H1 (cell line): ENCODE measurements at regions not wholly inside any gene's neighbourhood (a gene's known extent, or its start where the extent isn't known, plus 50 kb on each side); places are given as distances from the start of the nearest gene placed in this dataset.

Source experiments
- CHD1 ChIP-seq: IDR thresholded peaks from 2 replicates; pipeline ENCODE4 v1.6.1; 2012; ENCODE audit warnings: low read depth, low read length, improper control_type of control experiment
- EZH2 ChIP-seq: fragments of 200-600 bp; sonication (generic); IDR thresholded peaks from 2 replicates; pipeline ENCODE4 v1.7.1; 2012; ENCODE audit warnings: low read depth, mild to moderate bottlenecking, moderate library complexity, low read length, inconsistent platforms; ENCODE audit not compliant: severe bottlenecking
- NRF1 ChIP-seq: IDR thresholded peaks from 2 replicates; pipeline ENCODE4 v1.6.1; 2011; ENCODE audit warnings: mild to moderate bottlenecking, low read depth, low read length, improper control_type of control experiment
- POLR2A ChIP-seq, 2 experiments: IDR thresholded peaks; 1 replicate in 1 of 2; 2 replicates in 1 of 2; pipeline ENCODE4 v1.6.1; 2011; ENCODE audit warnings: low read depth in 2 of 2, low read length in 2 of 2, mild to moderate bottlenecking in 2 of 2; ENCODE audit errors: control extremely low read depth in 1 of 2
- RXRA ChIP-seq: IDR thresholded peaks from 2 replicates; pipeline ENCODE4 v1.6.1; 2011; ENCODE audit warnings: low read depth, mild to moderate bottlenecking, low read length, moderate library complexity; ENCODE audit not compliant: insufficient read depth
- SP2 ChIP-seq: IDR thresholded peaks from 2 replicates; pipeline ENCODE4 v1.6.1; 2012; ENCODE audit warnings: mild to moderate bottlenecking, low read length, inconsistent platforms
- SUZ12 ChIP-seq: fragments of 200-600 bp; sonication (generic); IDR thresholded peaks from 2 replicates; pipeline ENCODE4 v1.6.1; 2012; ENCODE audit warnings: mild to moderate bottlenecking, inconsistent platforms, low read length, moderate library complexity, mixed read lengths
- TF ChIP-seq, protein P1 (sequence below): fragments of 300-600 bp; sonication (generic); IDR thresholded peaks from 2 replicates; pipeline ENCODE4 v1.7.1; 2012; ENCODE audit warnings: low read length, moderate library complexity, mild to moderate bottlenecking, inconsistent platforms; ENCODE audit not compliant: insufficient replicate concordance
- TF ChIP-seq, protein P2 (sequence below): IDR thresholded peaks from 2 replicates; pipeline ENCODE4 v1.6.1; 2012; ENCODE audit warnings: low read length, inconsistent platforms
- TF ChIP-seq, protein P3 (sequence below): IDR thresholded peaks from 2 replicates; pipeline ENCODE4 v1.6.1; 2012; ENCODE audit warnings: inconsistent platforms

DNA sequence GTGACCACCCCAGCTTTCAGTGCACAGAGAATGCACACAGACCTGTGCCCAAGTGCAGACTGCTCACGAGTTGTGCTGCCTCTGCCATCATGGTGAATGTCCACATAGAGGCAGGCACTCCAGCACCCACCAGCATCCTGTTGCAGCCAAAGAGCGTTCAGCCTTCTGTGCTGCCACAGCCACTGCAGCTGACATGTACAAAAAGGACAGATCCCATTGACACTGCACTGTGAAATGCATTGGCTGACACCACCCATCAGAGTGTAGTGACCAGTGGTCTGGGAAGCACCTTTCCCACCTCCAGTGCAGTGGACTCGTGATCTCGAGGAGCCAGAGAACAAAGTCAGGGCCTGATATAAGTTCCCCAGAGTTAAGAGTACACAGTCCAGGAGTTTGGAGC, 260.3 kb downstream of the RAP2B start (continued):
- TF ChIP-seq, protein P1, sequence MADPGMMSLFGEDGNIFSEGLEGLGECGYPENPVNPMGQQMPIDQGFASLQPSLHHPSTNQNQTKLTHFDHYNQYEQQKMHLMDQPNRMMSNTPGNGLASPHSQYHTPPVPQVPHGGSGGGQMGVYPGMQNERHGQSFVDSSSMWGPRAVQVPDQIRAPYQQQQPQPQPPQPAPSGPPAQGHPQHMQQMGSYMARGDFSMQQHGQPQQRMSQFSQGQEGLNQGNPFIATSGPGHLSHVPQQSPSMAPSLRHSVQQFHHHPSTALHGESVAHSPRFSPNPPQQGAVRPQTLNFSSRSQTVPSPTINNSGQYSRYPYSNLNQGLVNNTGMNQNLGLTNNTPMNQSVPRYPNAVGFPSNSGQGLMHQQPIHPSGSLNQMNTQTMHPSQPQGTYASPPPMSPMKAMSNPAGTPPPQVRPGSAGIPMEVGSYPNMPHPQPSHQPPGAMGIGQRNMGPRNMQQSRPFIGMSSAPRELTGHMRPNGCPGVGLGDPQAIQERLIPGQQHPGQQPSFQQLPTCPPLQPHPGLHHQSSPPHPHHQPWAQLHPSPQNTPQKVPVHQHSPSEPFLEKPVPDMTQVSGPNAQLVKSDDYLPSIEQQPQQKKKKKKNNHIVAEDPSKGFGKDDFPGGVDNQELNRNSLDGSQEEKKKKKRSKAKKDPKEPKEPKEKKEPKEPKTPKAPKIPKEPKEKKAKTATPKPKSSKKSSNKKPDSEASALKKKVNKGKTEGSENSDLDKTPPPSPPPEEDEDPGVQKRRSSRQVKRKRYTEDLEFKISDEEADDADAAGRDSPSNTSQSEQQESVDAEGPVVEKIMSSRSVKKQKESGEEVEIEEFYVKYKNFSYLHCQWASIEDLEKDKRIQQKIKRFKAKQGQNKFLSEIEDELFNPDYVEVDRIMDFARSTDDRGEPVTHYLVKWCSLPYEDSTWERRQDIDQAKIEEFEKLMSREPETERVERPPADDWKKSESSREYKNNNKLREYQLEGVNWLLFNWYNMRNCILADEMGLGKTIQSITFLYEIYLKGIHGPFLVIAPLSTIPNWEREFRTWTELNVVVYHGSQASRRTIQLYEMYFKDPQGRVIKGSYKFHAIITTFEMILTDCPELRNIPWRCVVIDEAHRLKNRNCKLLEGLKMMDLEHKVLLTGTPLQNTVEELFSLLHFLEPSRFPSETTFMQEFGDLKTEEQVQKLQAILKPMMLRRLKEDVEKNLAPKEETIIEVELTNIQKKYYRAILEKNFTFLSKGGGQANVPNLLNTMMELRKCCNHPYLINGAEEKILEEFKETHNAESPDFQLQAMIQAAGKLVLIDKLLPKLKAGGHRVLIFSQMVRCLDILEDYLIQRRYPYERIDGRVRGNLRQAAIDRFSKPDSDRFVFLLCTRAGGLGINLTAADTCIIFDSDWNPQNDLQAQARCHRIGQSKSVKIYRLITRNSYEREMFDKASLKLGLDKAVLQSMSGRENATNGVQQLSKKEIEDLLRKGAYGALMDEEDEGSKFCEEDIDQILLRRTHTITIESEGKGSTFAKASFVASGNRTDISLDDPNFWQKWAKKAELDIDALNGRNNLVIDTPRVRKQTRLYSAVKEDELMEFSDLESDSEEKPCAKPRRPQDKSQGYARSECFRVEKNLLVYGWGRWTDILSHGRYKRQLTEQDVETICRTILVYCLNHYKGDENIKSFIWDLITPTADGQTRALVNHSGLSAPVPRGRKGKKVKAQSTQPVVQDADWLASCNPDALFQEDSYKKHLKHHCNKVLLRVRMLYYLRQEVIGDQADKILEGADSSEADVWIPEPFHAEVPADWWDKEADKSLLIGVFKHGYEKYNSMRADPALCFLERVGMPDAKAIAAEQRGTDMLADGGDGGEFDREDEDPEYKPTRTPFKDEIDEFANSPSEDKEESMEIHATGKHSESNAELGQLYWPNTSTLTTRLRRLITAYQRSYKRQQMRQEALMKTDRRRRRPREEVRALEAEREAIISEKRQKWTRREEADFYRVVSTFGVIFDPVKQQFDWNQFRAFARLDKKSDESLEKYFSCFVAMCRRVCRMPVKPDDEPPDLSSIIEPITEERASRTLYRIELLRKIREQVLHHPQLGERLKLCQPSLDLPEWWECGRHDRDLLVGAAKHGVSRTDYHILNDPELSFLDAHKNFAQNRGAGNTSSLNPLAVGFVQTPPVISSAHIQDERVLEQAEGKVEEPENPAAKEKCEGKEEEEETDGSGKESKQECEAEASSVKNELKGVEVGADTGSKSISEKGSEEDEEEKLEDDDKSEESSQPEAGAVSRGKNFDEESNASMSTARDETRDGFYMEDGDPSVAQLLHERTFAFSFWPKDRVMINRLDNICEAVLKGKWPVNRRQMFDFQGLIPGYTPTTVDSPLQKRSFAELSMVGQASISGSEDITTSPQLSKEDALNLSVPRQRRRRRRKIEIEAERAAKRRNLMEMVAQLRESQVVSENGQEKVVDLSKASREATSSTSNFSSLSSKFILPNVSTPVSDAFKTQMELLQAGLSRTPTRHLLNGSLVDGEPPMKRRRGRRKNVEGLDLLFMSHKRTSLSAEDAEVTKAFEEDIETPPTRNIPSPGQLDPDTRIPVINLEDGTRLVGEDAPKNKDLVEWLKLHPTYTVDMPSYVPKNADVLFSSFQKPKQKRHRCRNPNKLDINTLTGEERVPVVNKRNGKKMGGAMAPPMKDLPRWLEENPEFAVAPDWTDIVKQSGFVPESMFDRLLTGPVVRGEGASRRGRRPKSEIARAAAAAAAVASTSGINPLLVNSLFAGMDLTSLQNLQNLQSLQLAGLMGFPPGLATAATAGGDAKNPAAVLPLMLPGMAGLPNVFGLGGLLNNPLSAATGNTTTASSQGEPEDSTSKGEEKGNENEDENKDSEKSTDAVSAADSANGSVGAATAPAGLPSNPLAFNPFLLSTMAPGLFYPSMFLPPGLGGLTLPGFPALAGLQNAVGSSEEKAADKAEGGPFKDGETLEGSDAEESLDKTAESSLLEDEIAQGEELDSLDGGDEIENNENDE, result no peak
- TF ChIP-seq SP2 (no peak), POLR2A (IDR thresholded peaks at IDR 0.05; ENCODE audit: control extremely low read depth in 1 of 2, low read depth in 2 of 2, low read length in 2 of 2) (no peak), EZH2 (no peak), RXRA (no peak), SUZ12 (no peak), CHD1 (no peak), NRF1 (no peak)
- TF ChIP-seq, protein P2, sequence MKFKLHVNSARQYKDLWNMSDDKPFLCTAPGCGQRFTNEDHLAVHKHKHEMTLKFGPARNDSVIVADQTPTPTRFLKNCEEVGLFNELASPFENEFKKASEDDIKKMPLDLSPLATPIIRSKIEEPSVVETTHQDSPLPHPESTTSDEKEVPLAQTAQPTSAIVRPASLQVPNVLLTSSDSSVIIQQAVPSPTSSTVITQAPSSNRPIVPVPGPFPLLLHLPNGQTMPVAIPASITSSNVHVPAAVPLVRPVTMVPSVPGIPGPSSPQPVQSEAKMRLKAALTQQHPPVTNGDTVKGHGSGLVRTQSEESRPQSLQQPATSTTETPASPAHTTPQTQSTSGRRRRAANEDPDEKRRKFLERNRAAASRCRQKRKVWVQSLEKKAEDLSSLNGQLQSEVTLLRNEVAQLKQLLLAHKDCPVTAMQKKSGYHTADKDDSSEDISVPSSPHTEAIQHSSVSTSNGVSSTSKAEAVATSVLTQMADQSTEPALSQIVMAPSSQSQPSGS, result no peak
- TF ChIP-seq, protein P3, sequence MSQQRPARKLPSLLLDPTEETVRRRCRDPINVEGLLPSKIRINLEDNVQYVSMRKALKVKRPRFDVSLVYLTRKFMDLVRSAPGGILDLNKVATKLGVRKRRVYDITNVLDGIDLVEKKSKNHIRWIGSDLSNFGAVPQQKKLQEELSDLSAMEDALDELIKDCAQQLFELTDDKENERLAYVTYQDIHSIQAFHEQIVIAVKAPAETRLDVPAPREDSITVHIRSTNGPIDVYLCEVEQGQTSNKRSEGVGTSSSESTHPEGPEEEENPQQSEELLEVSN, result no peak
